ENCODE measurements at regions not wholly inside any gene's neighbourhood (a gene's known extent, or its start where the extent isn't known, plus 50 kb on each side); places are given as distances from the start of the nearest gene placed in this dataset.
A peak's percentile ranks its signal among the peaks of the same experiment; 100 is the strongest.

GRCh38 chr12:22991250-22991844, 366.4 kb downstream of the ETNK1 start:
- no peak for DNase-seq (ENCODE audit: low spot score)

DNA sequence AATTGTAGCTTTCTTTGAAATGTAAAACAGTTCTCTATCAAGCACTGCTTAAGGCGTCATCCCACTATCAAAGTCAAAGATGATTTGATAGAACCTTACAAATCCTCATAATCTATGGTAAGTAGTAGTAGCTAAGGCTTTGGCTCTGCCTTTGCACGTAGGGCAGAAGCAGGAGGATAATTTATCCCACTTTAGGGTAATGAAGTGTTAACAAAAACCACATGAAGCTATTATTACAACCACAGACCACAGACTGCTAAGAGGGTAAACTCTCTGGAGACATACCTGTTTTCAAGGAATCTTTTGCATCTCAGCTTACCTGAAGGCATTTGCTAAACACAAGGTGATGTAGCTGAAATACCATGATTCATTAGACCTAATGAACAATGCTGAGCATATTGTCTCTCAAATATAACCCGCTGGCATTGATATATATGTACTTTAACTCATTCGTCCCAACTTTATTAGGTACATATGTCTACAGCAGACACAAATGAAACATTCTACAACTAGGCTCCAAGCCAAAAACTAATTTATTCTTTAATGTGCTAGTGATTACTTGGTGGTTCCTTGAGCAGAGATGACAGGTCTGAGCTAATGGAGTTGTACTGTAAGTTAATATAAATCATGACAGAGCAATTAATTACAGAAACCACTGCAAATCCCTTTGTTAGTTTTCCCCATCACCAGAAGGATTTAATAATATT, 368.8 kb downstream of the ETNK1 start:
- DNase-seq (ENCODE audit: low spot score): no peak

- no peak for DNase-seq (ENCODE audit: low spot score)
Observed at GRCh38 chr12:22994316-22994675, 369.3 kb downstream of the ETNK1 start.

- no peak for DNase-seq (ENCODE audit: low spot score)
Observed at GRCh38 chr12:23001487-23001886, 376.5 kb downstream of the ETNK1 start.

- no peak for DNase-seq (ENCODE audit: low spot score)
Observed at GRCh38 chr12:23002381-23002780, 377.4 kb downstream of the ETNK1 start.

DNA sequence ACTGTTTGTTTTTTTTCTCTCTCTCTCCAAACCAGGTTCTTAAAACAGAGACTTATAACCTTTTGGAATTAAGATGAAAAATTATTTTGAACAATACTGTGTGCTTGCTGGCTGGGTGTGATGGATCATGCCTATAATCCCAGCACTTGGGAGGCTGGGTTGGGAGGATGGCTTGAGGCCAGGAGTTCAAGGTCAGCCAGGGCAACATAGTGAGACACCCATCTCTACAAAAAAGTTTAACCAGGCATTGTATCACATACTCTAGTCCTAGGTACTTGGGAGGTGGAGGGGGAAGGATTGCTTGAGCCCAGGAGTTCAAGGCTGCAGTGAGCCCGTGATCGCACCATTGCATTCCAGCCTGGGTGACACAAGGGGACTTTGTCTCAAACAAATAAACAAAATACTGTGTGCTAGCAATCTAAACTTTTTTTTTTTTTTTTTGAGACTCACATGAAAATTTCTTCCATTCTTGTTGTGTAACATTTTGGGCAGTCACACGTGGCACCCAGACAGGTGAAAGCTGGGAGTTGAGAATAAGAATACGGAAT, 379.6 kb downstream of the ETNK1 start:
- DNase-seq (ENCODE audit: low spot score): no peak

DNA sequence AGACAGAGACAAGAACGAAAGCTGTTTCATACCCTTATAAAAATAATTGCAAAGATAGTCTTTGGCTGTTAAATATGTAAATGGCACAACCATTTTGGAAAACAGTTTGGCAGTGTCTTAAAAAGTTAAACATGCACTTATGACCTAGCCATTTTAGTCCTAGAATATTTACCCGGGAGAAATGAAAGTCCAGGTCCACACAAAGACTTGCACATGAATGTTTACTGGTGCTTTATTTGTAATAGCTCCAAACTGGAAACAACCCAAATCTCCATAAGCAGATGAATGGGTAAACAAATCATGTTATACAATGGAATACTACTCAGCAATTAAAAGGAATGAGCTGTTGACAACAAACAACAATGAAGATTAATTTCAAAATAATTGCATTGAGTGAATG, 380.4 kb downstream of the ETNK1 start:
- DNase-seq (ENCODE audit: low spot score): no peak

GRCh38 chr12:23006413-23006812, 381.4 kb downstream of the ETNK1 start:
- DNase-seq (ENCODE audit: low spot score): no peak

DNA sequence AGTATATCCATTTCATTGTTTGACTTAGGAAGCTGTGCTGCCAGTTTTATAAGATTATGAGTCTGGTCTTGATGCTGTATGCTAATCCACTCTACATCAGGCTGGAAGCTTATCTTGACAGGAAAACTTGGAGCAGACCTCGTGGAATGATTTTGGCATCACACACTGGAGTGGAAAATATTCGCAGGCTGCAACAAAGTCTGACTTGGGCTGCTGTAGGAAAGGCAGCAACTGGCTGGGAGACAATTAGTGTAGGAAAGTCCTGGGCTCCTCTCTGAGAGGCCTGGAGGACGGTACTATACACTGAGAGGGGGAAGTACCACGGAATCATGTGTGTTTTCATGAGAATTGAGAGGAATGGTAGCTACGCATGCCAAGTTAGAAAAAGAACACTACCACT, 383.7 kb downstream of the ETNK1 start:
- no peak for DNase-seq (ENCODE audit: low spot score)

- DNase-seq (ENCODE audit: low spot score): no peak
Observed at GRCh38 chr12:23014749-23015148, 389.8 kb downstream of the ETNK1 start.

- no peak for DNase-seq (ENCODE audit: low spot score)
Observed at GRCh38 chr12:23025372-23026016, 400.5 kb downstream of the ETNK1 start.

- DNase-seq (ENCODE audit: low spot score): no peak
Observed at GRCh38 chr12:23028158-23028802, 403.3 kb downstream of the ETNK1 start.

DNA sequence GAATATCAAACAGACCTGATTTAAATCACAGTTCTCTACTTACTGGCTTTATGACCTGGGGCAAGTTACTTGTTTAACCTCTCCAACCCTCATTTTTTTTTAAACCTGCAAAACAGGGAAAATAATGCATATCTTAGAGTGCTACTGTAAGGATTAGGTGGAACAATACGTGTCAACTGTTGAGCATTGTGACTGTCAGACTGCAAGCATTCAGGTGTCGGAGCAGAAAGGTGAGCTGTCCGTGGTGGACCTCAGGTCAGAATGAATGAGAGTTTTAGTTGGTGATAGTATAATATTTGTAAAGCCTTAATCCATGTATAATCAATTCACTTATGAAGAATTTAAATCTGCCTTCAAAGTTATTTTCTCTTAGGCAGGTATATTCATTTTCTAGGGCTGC, 404.2 kb downstream of the ETNK1 start:
- DNase-seq (ENCODE audit: low spot score): no peak

DNA sequence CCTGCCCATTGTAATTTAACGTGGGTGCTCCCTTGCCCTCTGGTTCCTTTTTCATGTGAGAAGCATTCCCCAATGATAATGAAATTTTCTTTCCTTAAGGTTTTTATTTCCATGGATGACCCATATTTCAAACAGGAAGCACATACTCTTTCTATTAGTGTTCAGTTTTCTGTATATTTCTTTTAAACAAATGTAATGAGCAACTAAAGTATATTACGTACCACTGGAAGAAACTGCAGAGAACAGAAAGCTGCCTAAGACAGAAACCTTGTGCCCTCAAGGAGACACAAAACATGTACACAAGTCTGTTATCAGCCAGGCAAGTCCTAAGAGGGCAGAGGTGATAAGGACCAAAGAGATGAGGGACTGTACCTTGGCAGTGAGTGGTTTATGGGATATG, 414.9 kb downstream of the ETNK1 start:
- DNase-seq (ENCODE audit: low spot score): no peak

GRCh38 chr12:23041774-23042173, 416.8 kb downstream of the ETNK1 start:
- DNase-seq (ENCODE audit: low spot score): no peak

GRCh38 chr12:23043646-23044045, 418.7 kb downstream of the ETNK1 start:
- no peak for DNase-seq (ENCODE audit: low spot score)

- DNase-seq (ENCODE audit: low spot score): no peak
Observed at GRCh38 chr12:23049180-23049579, 424.2 kb downstream of the ETNK1 start.

DNA sequence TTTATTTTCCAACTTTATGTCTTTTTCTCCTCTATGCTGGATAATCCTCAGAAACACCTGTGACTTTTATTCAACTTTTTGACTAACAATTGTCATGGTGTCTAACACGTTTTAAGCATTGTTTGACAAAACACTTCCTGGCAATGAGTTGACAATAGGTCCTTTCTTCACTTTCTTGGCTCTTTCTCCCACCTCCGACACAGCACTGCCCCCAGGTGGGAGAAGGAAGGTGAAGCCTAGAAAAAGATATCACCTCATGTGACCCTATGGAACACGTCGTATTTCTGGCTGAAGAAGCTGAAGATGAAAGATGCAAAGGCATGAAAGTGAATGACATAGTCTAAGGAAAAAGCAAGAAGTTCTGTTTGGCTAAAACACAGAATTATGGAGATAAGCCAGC, 430.0 kb downstream of the ETNK1 start:
- no peak for DNase-seq (ENCODE audit: low spot score)

DNA sequence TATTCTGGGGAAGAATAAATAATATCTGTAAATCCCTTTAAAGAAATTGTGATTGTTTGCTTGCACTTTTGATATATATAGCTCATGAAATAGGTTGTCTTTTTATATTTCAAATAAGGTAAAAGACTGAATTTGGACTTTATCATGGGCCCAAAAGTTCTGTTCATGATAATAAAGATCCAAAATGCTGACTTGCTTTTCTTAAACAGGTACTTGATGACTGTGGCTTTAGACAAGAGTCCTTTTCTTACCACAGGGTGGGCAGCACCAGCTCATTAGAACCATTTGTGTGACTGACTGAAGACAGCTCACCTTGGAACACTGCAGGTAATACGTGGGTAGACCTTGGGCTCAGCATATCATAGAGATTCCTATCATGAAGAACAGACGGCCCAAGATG, 432.6 kb downstream of the ETNK1 start:
- DNase-seq (ENCODE audit: low spot score): no peak

DNA sequence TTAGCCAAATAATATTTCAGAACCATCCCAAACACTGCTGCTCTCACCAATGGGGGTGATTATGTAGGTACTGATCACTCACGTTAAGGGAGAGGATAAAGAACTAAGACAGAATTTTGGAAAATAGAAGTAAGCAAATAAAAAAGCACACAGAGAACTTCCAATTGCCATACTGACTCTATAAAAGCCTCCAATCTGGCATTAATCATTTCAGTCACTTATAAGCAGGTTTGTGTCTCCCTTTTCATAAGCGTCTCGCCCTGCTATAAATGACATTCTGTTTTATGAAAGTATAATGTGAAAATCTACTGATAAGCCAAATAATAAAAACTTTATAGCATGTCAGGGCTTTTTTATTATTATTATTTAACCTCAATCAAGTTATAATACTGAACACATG, 435.2 kb downstream of the ETNK1 start:
- DNase-seq (ENCODE audit: low spot score): no peak

DNA sequence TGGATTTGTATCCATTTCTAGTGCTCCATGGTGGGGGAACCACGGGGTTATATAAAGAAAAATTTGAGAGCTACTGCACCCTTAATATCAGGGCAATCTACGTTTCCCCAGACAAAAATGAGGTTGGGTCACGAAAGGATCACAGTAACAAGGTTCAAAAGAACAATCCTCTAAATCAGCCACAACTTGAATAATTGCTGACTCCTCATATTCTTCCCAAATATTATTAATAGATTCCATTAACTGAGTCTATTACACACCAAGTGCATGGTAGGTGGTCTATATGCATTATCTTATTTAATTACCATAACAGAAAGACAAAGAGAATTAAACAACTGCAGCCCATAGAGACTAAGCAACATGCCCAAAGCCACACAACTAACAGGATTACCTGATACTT, 438.2 kb downstream of the ETNK1 start:
- no peak for DNase-seq (ENCODE audit: low spot score)

- DNase-seq (ENCODE audit: low spot score): no peak
Observed at GRCh38 chr12:23066095-23066494, 441.1 kb downstream of the ETNK1 start.

GRCh38 chr12:23083267-23083666, 458.3 kb downstream of the ETNK1 start:
- DNase-seq (ENCODE audit: low spot score): peak; percentile 31

Measured in activated CD4-positive, alpha-beta T cell treated with anti-CD3 and anti-CD28 coated beads, Interleukin-2, Interleukin-4, amounts not matched to agents 100 ng/mL and 50 ng/mL, durations not matched to agents 16 hours and 8 hours (primary cell).